ENCODE measurements at regions not wholly inside any gene's neighbourhood (a gene's known extent, or its start where the extent isn't known, plus 50 kb on each side); places are given as distances from the start of the nearest gene placed in this dataset.

DNA sequence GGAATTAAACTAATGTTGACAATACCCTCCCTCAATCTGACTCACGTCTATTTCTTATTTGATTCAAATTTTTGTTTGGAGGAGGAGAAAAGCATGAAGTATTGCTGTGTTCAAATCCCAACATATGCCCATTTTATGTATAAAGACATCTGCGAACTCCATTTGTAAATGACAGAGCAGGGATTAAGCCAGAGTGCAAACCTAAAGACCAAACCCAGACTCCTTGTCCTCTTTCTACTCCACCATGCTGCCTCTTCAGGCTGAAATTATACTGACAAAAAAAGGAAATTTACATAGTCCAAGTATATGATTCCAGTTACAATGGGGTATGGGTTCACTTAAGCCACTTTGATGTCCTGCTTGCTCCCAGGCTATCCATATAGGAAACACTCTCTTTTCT is 383.1 kb downstream of the ADRA2A start:
- Mint-ChIP-seq H3K27me3 (ENCODE audit: low read depth, poor library complexity) (peaks cover 11% of the 10 kb centered on the region), H3K27ac (no peak overlapping the region), H3K9me3 (peaks cover 30% of the 10 kb centered on the region), H3K4me1 (no peaks in the 10 kb centered on the region), H3K36me3 (ENCODE audit: low read depth) (peaks cover 6% of the 10 kb centered on the region), H3K4me3 (no peak overlapping the region)
- TF ChIP-seq, protein P1, sequence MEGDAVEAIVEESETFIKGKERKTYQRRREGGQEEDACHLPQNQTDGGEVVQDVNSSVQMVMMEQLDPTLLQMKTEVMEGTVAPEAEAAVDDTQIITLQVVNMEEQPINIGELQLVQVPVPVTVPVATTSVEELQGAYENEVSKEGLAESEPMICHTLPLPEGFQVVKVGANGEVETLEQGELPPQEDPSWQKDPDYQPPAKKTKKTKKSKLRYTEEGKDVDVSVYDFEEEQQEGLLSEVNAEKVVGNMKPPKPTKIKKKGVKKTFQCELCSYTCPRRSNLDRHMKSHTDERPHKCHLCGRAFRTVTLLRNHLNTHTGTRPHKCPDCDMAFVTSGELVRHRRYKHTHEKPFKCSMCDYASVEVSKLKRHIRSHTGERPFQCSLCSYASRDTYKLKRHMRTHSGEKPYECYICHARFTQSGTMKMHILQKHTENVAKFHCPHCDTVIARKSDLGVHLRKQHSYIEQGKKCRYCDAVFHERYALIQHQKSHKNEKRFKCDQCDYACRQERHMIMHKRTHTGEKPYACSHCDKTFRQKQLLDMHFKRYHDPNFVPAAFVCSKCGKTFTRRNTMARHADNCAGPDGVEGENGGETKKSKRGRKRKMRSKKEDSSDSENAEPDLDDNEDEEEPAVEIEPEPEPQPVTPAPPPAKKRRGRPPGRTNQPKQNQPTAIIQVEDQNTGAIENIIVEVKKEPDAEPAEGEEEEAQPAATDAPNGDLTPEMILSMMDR (IDR thresholded peaks at IDR 0.05): no peak
- no peak for DNase-seq

GRCh38 chr10:111472445-111472844 is 395.6 kb downstream of the ADRA2A start:
- no peaks in the 10 kb centered on the region for H3K27me3 Mint-ChIP-seq (ENCODE audit: low read depth, poor library complexity)
- TF ChIP-seq, protein P1 (IDR thresholded peaks at IDR 0.05): no peak
- peaks cover 6% of the 10 kb centered on the region for H3K4me1 Mint-ChIP-seq
- no peaks in the 10 kb centered on the region for H3K36me3 Mint-ChIP-seq (ENCODE audit: low read depth)
- H3K4me3 Mint-ChIP-seq: no peak overlapping the region
- no peaks in the 10 kb centered on the region for H3K9me3 Mint-ChIP-seq
- H3K27ac Mint-ChIP-seq: no peak overlapping the region
- no peak for DNase-seq

GRCh38 chr10:111473361-111473760 is 396.5 kb downstream of the ADRA2A start:
- TF ChIP-seq, protein P1 (IDR thresholded peaks at IDR 0.05): no peak
- Mint-ChIP-seq H3K27me3 (ENCODE audit: low read depth, poor library complexity) (no peaks in the 10 kb centered on the region), H3K36me3 (ENCODE audit: low read depth) (no peaks in the 10 kb centered on the region), H3K4me1 (peaks cover 16% of the 10 kb centered on the region), H3K4me3 (no peak overlapping the region), H3K27ac (no peak overlapping the region), H3K9me3 (no peaks in the 10 kb centered on the region)
- DNase-seq: no peak

- Mint-ChIP-seq H3K27me3 (ENCODE audit: low read depth, poor library complexity) (no peaks in the 10 kb centered on the region), H3K9me3 (no peaks in the 10 kb centered on the region), H3K4me1 (peaks cover 25% of the 10 kb centered on the region), H3K27ac (no peak overlapping the region), H3K4me3 (no peak overlapping the region), H3K36me3 (ENCODE audit: low read depth) (no peaks in the 10 kb centered on the region)
- no peak for DNase-seq
- TF ChIP-seq, protein P1 (IDR thresholded peaks at IDR 0.05): no peak
Observed at GRCh38 chr10:111474786-111475185, 398.0 kb downstream of the ADRA2A start.

DNA sequence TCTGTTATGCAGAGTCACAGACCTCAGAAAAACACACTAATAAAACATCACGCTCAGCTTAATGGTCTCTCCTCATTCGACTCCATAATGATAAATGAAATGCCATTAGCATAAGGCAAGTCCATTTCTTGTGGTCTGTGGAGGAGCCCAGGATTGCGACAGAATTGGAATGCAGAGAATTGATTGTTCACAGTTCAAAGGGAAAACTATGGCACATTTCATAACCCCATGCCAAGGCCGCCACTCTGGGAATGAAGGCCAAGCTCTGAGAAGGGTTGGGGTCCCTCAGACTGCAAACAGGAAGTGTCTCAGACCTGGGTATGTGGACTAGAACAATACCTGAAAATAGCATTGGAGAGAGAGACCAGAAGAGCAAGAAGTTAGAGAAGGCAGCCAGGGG is 398.9 kb downstream of the ADRA2A start:
- Mint-ChIP-seq H3K27ac (no peak overlapping the region), H3K36me3 (ENCODE audit: low read depth) (no peaks in the 10 kb centered on the region), H3K4me1 (peaks cover 34% of the 10 kb centered on the region), H3K27me3 (ENCODE audit: low read depth, poor library complexity) (peaks cover 3% of the 10 kb centered on the region), H3K4me3 (no peak overlapping the region), H3K9me3 (no peaks in the 10 kb centered on the region)
- TF ChIP-seq, protein P1 (IDR thresholded peaks at IDR 0.05): no peak
- no peak for DNase-seq

DNA sequence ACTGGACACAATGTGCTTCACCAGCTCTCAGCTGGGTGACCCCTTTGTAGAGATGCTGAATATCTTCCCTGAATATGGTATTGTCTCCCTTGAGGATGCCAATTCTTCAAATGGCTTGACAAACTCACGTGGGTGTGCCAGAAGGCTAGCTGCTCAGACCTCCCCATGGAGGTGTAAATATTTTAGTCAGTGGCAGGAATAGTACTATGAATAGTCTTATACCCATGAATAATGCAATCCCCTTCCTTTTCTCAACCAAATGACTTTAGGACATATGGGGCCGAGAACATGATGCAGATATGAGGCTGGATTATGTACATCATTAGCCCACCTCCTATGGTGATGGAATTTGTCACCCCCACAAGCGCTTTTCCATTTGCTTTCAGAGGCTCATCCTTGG is 401.8 kb downstream of the ADRA2A start:
- DNase-seq: no peak
- Mint-ChIP-seq H3K27me3 (ENCODE audit: low read depth, poor library complexity) (peaks cover 3% of the 10 kb centered on the region), H3K27ac (no peak overlapping the region), H3K4me1 (peaks cover 57% of the 10 kb centered on the region), H3K36me3 (ENCODE audit: low read depth) (no peaks in the 10 kb centered on the region), H3K4me3 (no peak overlapping the region), H3K9me3 (no peaks in the 10 kb centered on the region)
- TF ChIP-seq, protein P1 (IDR thresholded peaks at IDR 0.05): no peak
